Stomach (tissue), 8 donors: ENCODE measurements at regions not wholly inside any gene's neighbourhood (a gene's known extent, or its start where the extent isn't known, plus 50 kb on each side); places are given as distances from the start of the nearest gene placed in this dataset.

Experiments used
- DNase-seq, 2 donors: peaks; one replicate each; pipeline versions ENCODE4 v3.0.0 to v3.0.0-alpha.2; 2013 to 2019
- H3K27ac ChIP-seq, 5 donors: fragments of 200-600 bp in 4 of 5; sonication (generic) in 4 of 5; one replicate each; pipeline ENCODE4 v1.5.1; 2013 to 2019; ENCODE audit warnings: mild to moderate bottlenecking in 1 of 5, moderate library complexity in 1 of 5
- H3K27me3 ChIP-seq, 3 donors: fragments of 200-600 bp; sonication (generic); one replicate each; pipeline ENCODE4 v1.5.1; 2017 to 2019; ENCODE audit warnings: mixed run types in 1 of 3
- H3K36me3 ChIP-seq, 4 donors: fragments of 200-600 bp; sonication (generic); 1 replicate in 3 of 4; 2 replicates in 1 of 4; pipeline ENCODE4 v1.5.1; 2016 to 2019
- H3K4me1 ChIP-seq, 4 donors: fragments of 200-600 bp; sonication (generic); one replicate each; pipeline ENCODE4 v1.5.1; 2016 to 2019
- H3K4me3 ChIP-seq, 4 donors: fragments of 200-600 bp; sonication (generic) in 3 of 4; one replicate each; pipeline ENCODE4 v1.5.1; 2016 to 2019; ENCODE audit warnings: mild to moderate bottlenecking in 1 of 4
- H3K9me3 ChIP-seq, 4 donors: fragments of 200-600 bp; sonication (generic); one replicate each; pipeline ENCODE4 v1.5.1; 2016 to 2019
- EP300 ChIP-seq: sonication (generic); formaldehyde crosslinking; IDR thresholded peaks from one replicate; pipeline ENCODE4 v1.6.1; 2017; ENCODE audit warnings: antibody characterized with exemption
- POLR2A ChIP-seq, 4 donors: fragments of 450-650 bp; IDR thresholded peaks; one replicate each; pipeline ENCODE4 v1.6.1; 2016; ENCODE audit warnings: antibody characterized with exemption in 4 of 4, control low read depth in 2 of 4, mild to moderate bottlenecking in 1 of 4, moderate library complexity in 1 of 4
- POLR2AphosphoS5 ChIP-seq, 3 donors: sonication (generic); formaldehyde crosslinking; IDR thresholded peaks; one replicate each; pipeline ENCODE4 v1.6.1; 2016; ENCODE audit warnings: antibody characterized with exemption in 3 of 3
- WGBS, 5 donors: extraction: QIAGEN DNeasy Blood & Tissue Kit in 3 of 5; methylation state at CpG; one replicate each; pipeline versions ENCODE4 v1.1.5 to v1.1.7; 2013 to 2018; 5-methylcytosine and 5-hydroxymethylcytosine counted together
- intact Hi-C: fragments of 100-400 bp; cut with DNase I; formaldehyde crosslinking; loops from one replicate; pipeline ENCODE4 v1.15.1; 2023; ENCODE audit warnings: low total_unique reads
- TF ChIP-seq, protein P1 (sequence below), 7 experiments: fragments of 450-650 bp in 4 of 7; fragments of 200-600 bp in 3 of 7; sonication (generic) in 3 of 7; IDR thresholded peaks; one replicate each; pipeline ENCODE4 v1.5.1; 2016 to 2019; ENCODE audit warnings: antibody characterized with exemption in 7 of 7, control low read depth in 2 of 7, mild to moderate bottlenecking in 1 of 7
- donor health status: healthy with polysubstance abuse.
- donor health status: Bipolar disorder and iron deficiency.
- donor health status: healthy.

DNA sequence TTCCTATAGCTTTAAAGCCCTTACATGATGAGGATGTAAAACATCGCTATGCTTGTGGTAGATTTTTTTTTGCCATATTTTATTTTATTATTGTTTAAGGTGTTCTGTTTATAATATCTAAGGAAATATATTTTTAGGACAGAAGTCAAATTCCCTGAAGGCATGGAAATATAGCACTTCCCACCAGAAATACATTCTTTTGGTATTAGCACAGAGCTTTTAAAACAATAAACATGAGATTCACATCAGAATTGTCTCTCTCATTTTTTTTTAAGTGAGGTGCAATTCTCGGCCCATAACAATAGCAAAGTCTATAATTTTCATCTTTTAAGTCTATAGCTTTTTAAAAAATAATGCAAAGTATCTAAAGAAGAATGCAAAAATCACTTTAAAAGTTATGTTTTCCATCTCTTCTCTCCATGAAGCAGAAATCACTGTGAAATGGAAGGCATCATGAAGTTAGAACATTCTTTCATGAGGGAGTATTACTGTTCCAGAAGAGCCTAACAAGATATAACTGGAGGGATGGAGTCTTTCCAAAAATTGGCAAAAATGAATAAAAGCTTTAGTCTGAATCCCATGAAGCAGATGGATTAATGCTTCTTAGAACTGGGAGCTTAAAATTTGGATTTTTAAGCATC is 283.6 kb upstream of the TRIB2 start:
- Histone ChIP-seq H3K27me3 (no peaks in the 10 kb centered on the region), H3K27ac (no peak overlapping the region), H3K4me1 (peaks cover 0 to 8% (median 0%) of the 10 kb centered on the region in 4 donors), H3K36me3 (no peaks in the 10 kb centered on the region), H3K4me3 (no peak overlapping the region), H3K9me3 (no peaks in the 10 kb centered on the region)
- no peak for DNase-seq
- WGBS, 5 donors, result 82 to 89% (median 84%) methylated on average over 2 of the region's 2 CpGs
- intact Hi-C loops, result no loop called here
- TF ChIP-seq POLR2A (IDR thresholded peaks at IDR 0.05) (no peak), POLR2AphosphoS5 (IDR thresholded peaks at IDR 0.05) (no peak), EP300 (no peak)
- TF ChIP-seq, protein P1, sequence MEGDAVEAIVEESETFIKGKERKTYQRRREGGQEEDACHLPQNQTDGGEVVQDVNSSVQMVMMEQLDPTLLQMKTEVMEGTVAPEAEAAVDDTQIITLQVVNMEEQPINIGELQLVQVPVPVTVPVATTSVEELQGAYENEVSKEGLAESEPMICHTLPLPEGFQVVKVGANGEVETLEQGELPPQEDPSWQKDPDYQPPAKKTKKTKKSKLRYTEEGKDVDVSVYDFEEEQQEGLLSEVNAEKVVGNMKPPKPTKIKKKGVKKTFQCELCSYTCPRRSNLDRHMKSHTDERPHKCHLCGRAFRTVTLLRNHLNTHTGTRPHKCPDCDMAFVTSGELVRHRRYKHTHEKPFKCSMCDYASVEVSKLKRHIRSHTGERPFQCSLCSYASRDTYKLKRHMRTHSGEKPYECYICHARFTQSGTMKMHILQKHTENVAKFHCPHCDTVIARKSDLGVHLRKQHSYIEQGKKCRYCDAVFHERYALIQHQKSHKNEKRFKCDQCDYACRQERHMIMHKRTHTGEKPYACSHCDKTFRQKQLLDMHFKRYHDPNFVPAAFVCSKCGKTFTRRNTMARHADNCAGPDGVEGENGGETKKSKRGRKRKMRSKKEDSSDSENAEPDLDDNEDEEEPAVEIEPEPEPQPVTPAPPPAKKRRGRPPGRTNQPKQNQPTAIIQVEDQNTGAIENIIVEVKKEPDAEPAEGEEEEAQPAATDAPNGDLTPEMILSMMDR (IDR thresholded peaks at IDR 0.05), result no peak

DNA sequence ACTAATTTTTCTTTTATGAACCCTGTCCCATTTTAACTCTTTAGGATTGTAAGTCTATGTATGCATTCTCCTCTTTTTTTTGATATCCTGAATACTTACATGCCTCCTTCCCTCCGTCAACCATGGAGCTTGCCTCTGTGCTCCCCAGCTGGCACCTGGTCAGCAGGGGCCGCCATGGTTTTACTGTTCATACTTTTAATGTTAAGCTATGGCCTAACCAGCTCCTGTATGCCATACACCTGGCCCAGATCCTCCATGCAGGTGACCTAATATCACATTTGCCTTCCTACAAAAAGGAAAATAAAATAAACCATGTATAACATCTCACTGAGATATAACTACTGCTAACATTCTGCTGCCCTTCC is 283.1 kb upstream of the TRIB2 start:
- no peak overlapping the region for H3K4me3 ChIP-seq
- no peaks in the 10 kb centered on the region for H3K9me3 ChIP-seq
- 79 to 95% (median 89%) methylated on average over 2 of the region's 2 CpGs for WGBS, 5 donors
- H3K36me3 ChIP-seq, result no peaks in the 10 kb centered on the region
- H3K27me3 ChIP-seq, result no peaks in the 10 kb centered on the region
- TF ChIP-seq, protein P1 (IDR thresholded peaks at IDR 0.05), result no peak
- no peak for TF ChIP-seq EP300
- TF ChIP-seq POLR2AphosphoS5 (IDR thresholded peaks at IDR 0.05), result no peak
- TF ChIP-seq POLR2A (IDR thresholded peaks at IDR 0.05), result no peak
- intact Hi-C loops, result no loop called here
- no peak overlapping the region for H3K27ac ChIP-seq
- peaks cover 0 to 8% (median 0%) of the 10 kb centered on the region in 4 donors for H3K4me1 ChIP-seq
- DNase-seq, result peak; percentile 31 to 44

DNA sequence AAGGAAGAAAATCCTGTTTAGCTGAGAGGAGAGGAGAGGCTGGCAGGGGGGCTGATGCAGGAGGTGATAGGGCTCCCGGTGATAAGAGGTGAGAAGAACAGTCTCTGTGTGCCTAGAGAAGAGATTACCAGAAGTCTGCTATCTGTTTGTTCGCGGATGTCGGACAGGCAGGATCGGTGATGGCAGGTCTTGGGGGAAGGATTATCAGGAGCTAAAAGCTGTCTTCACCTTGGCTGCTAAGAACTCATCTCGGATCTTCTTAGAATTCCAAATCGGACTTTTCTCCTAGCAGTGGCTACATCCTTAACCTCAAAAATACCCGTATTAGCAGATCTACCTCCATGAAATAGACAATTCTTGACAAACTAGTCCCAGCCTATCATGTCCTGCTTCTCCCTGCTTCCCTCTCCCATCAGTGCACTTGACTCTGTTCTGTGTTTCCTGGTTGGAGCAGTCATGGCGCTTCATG is 282.1 kb upstream of the TRIB2 start:
- TF ChIP-seq POLR2AphosphoS5 (IDR thresholded peaks at IDR 0.05) (no peak), EP300 (no peak), POLR2A (IDR thresholded peaks at IDR 0.05) (no peak)
- TF ChIP-seq, protein P1 (IDR thresholded peaks at IDR 0.05), result no peak
- Histone ChIP-seq H3K9me3 (no peaks in the 10 kb centered on the region), H3K27me3 (no peaks in the 10 kb centered on the region), H3K36me3 (no peaks in the 10 kb centered on the region), H3K4me1 (peaks cover 0 to 8% (median 0%) of the 10 kb centered on the region in 4 donors), H3K27ac (no peak overlapping the region), H3K4me3 (no peak overlapping the region)
- no peak for DNase-seq
- intact Hi-C loops, result no loop called here
- 93 to 97% (median 95%) methylated on average over 9 of the region's 9 CpGs for WGBS, 5 donors

DNA sequence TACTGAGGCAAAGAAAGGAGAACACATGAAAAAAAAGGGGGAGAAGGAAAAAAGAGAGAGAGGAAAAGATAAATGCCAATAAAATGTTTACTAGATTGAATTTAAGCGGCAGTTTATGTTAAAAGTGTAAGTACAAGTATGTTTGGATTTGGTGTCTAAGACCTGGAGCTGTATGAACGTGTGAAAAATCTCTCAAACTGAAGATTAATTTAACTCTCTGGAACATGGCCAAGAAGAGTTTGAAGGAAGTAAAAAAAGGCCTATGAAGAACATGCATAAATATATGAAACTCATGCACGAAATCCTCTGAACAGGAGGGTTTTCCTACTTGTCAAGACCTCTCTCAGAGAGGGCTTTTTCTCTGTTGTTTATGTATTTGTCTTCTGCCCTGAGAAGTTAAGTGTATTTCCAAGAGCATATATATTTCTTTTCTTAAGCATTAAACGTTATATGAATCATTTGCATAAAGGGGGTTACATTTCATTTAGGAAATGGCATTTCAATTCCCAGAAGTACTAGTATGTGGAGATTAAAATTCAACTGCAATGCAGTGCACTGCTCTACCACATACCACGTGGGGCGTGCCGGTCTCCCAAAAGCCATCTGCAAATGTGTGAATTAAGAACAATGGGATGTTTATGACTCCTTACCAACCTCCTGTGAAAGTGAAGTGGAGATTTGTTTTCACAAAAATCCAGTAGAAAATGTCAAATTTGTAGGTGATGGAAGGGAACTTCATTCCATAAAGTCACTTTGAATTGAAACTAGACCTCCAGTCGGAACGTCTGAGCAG is 281.1 kb upstream of the TRIB2 start:
- no peaks in the 10 kb centered on the region for H3K9me3 ChIP-seq
- H3K4me1 ChIP-seq, result peaks cover 0 to 4% (median 0%) of the 10 kb centered on the region in 4 donors
- no peak overlapping the region for H3K4me3 ChIP-seq
- 69 to 72% (median 72%) methylated on average over 9 of the region's 9 CpGs for WGBS, 5 donors
- no peak overlapping the region for H3K27ac ChIP-seq
- no peak for TF ChIP-seq POLR2AphosphoS5 (IDR thresholded peaks at IDR 0.05)
- no peak for DNase-seq
- intact Hi-C loops, result no loop called here
- H3K36me3 ChIP-seq, result no peaks in the 10 kb centered on the region
- H3K27me3 ChIP-seq, result no peaks in the 10 kb centered on the region
